ENCODE measurements at regions not wholly inside any gene's neighbourhood (a gene's known extent, or its start where the extent isn't known, plus 50 kb on each side); places are given as distances from the start of the nearest gene placed in this dataset.

DNA sequence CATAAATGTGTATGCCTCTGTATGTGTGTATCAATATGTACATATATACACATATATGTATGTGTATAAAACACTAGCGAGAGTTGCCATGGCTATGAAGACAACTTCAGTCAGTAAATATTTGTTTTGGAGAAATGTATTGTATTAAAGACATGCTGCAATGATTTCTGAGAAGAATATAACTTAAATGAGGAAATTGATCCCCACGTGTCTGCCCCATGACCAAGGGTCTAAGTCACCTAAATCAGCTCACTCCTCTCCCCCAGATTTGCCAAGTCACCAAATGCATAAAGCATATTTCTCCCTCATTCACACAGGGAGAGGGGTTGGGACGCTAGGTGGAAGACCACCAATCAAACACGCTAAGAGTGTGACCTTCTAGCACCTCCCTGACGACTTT lies 58.3 kb upstream of the LYST start:
- TF ChIP-seq, protein P1, sequence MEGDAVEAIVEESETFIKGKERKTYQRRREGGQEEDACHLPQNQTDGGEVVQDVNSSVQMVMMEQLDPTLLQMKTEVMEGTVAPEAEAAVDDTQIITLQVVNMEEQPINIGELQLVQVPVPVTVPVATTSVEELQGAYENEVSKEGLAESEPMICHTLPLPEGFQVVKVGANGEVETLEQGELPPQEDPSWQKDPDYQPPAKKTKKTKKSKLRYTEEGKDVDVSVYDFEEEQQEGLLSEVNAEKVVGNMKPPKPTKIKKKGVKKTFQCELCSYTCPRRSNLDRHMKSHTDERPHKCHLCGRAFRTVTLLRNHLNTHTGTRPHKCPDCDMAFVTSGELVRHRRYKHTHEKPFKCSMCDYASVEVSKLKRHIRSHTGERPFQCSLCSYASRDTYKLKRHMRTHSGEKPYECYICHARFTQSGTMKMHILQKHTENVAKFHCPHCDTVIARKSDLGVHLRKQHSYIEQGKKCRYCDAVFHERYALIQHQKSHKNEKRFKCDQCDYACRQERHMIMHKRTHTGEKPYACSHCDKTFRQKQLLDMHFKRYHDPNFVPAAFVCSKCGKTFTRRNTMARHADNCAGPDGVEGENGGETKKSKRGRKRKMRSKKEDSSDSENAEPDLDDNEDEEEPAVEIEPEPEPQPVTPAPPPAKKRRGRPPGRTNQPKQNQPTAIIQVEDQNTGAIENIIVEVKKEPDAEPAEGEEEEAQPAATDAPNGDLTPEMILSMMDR (IDR thresholded peaks at IDR 0.05), result no peak
- Histone ChIP-seq H3K27me3 (ENCODE audit: control insufficient read depth in 1 of 2, insufficient read depth in 2 of 2, low read length in 2 of 2) (no peaks in the 10 kb centered on the region), H3K27ac (ENCODE audit: low read depth in 1 of 2, low read length in 2 of 2) (no peak overlapping the region), H3K36me3 (ENCODE audit: insufficient read depth, low read length) (no peaks in the 10 kb centered on the region), H3K9me3 (ENCODE audit: control insufficient read depth in 1 of 2, insufficient read depth in 1 of 2, low read length in 2 of 2) (no peaks in the 10 kb centered on the region), H3K4me3 (ENCODE audit: low read length) (no peak overlapping the region), H3K4me1 (ENCODE audit: insufficient read depth, low read length) (peaks cover 29% of the 10 kb centered on the region)
- ATAC-seq (ENCODE audit: poor library complexity) (no peak), DNase-seq (no peak)
- POLR2A ChIA-PET, result no interaction called here
- intact Hi-C loops (cut with DNase I, micrococcal nuclease), result loop anchor here in 1 of 2 experiments (10.0 kb wide), 1 partner anchor 50 kb away; no protein-coding TSS in a partner anchor
- Mint-ChIP-seq H3K4me3 (no peak overlapping the region), H3K27ac (no peak overlapping the region), H3K4me1 (ENCODE audit: low read depth) (peaks cover 24% of the 10 kb centered on the region), H3K9me3 (no peaks in the 10 kb centered on the region), H3K27me3 (no peaks in the 10 kb centered on the region), H3K36me3 (ENCODE audit: low read depth) (no peaks in the 10 kb centered on the region)
- CTCF ChIA-PET, result no interaction called here

DNA sequence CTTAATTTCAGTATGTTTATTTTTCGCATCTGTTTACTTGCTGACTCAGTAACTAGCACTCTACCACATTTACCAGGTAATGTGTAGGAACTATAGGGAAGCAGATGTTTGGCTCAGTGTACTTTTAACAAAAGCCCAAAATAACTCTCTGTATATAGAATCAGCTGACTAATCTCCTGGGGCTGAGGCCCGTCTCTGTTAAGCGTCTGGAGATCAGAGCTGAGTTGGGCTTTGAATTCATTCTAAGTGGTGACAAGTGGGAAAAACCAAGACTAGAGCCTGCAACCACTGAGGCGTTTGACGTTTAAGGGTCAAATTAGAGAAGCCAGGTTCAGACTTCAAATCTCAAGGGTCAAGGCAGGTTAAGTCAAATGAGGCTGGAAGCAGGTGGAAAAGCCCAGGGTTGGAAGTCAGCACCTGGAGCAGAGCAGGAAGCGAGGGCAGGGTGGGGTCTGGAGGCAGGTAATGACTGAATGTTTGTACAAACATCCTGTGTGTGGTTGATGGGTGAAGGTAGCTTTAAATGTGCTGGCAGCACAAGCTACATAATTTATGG lies 56.8 kb upstream of the LYST start:
- peaks cover 29% of the 10 kb centered on the region for H3K4me1 ChIP-seq (ENCODE audit: insufficient read depth, low read length)
- intact Hi-C loops (cut with DNase I, micrococcal nuclease), result loop anchor here in 1 of 2 experiments (5.0 to 10.0 kb wide), 2 partner anchors 51 to 56 kb away; partner anchors contain the start of gene LYST
- H3K27ac ChIP-seq (ENCODE audit: low read depth in 1 of 2, low read length in 2 of 2), result peak overlapping the region; percentile 15 to 44
- H3K9me3 ChIP-seq (ENCODE audit: control insufficient read depth in 1 of 2, insufficient read depth in 1 of 2, low read length in 2 of 2), result no peaks in the 10 kb centered on the region
- POLR2A ChIA-PET, result interaction anchor here (1.0 to 1.5 kb wide), 7 partner anchors 30 to 76 kb away, joined by 3 to 6 read pairs (median 4); partner anchors contain the start of gene LYST
- TF ChIP-seq, protein P1 (IDR thresholded peaks at IDR 0.05), result no peak
- CTCF ChIA-PET, result interaction anchor here (0.5 to 0.9 kb wide), 2 partner anchors 9 to 13 kb away, joined by 3 read pairs; no protein-coding TSS in a partner anchor
- peak overlapping the region; percentile 36 for H3K4me3 Mint-ChIP-seq
- no peaks in the 10 kb centered on the region for H3K36me3 Mint-ChIP-seq (ENCODE audit: low read depth)
- no peaks in the 10 kb centered on the region for H3K27me3 Mint-ChIP-seq
- DNase-seq, result peak in 10 of 14 experiments; percentile 6 to 71 (median 22)
- no peaks in the 10 kb centered on the region for H3K9me3 Mint-ChIP-seq
- H3K36me3 ChIP-seq (ENCODE audit: insufficient read depth, low read length), result no peaks in the 10 kb centered on the region
- no peaks in the 10 kb centered on the region for H3K27me3 ChIP-seq (ENCODE audit: control insufficient read depth in 1 of 2, insufficient read depth in 2 of 2, low read length in 2 of 2)
- ATAC-seq (ENCODE audit: poor library complexity), result peak; percentile 83
- peak overlapping the region; percentile 79 for H3K27ac Mint-ChIP-seq
- H3K4me3 ChIP-seq (ENCODE audit: low read length), result no peak overlapping the region
- peaks cover 24% of the 10 kb centered on the region for H3K4me1 Mint-ChIP-seq (ENCODE audit: low read depth)

DNA sequence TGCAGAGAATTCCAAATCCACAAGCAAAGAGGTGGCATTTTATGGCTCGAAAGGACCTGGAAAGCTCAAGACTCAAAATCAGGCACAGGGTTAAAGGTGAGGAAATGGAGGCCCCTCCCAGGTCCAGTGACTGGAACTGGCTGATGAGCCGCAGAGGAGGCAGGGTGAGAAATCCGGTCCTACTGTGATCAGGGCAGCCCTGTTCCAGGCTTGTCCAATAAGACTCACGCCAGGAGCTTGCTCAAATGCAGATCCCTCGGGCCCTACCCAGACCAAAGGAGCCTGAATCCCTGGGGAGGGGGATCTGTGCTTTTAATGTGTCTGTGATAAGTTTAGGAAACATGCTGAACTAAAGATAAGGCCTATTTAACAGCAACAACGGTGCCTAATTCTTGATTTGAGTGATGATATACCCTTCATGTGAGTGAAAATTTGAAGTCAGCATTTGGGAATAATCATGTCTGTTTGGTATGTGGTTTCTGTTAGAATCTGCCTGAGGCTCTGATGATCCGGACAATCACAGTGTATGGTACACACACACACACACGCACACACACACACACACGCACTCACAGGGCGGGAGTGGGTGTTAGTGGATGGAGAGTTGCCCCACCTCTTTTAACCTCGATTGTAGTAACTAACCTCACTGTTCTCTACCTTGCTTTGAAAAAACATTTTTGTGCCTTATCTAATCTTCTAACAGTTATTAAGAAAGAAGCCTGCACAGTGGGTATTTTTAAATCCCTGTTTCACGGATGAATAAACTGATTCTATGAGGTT lies 54.1 kb upstream of the LYST start:
- ChIA-PET CTCF (no interaction called here), POLR2A (no interaction called here)
- Histone ChIP-seq H3K4me1 (ENCODE audit: insufficient read depth, low read length) (peaks cover 45% of the 10 kb centered on the region), H3K36me3 (ENCODE audit: insufficient read depth, low read length) (no peaks in the 10 kb centered on the region), H3K4me3 (ENCODE audit: low read length) (no peak overlapping the region), H3K27me3 (ENCODE audit: control insufficient read depth in 1 of 2, insufficient read depth in 2 of 2, low read length in 2 of 2) (no peaks in the 10 kb centered on the region), H3K9me3 (ENCODE audit: control insufficient read depth in 1 of 2, insufficient read depth in 1 of 2, low read length in 2 of 2) (no peaks in the 10 kb centered on the region), H3K27ac (ENCODE audit: low read depth in 1 of 2, low read length in 2 of 2) (no peak overlapping the region)
- no peak for DNase-seq
- Mint-ChIP-seq H3K4me3 (no peak overlapping the region), H3K9me3 (no peaks in the 10 kb centered on the region), H3K27me3 (no peaks in the 10 kb centered on the region), H3K36me3 (ENCODE audit: low read depth) (no peaks in the 10 kb centered on the region), H3K4me1 (ENCODE audit: low read depth) (peaks cover 34% of the 10 kb centered on the region), H3K27ac (no peak overlapping the region)
- TF ChIP-seq, protein P1 (IDR thresholded peaks at IDR 0.05), result no peak
- ATAC-seq (ENCODE audit: poor library complexity), result no peak
- intact Hi-C loops (cut with DNase I, micrococcal nuclease), result loop anchor here in 1 of 2 experiments (5.0 to 10.0 kb wide), 2 partner anchors 53 to 54 kb away; partner anchors contain the start of gene LYST
